HCT116 (cell line): ENCODE measurements at regions not wholly inside any gene's neighbourhood (a gene's known extent, or its start where the extent isn't known, plus 50 kb on each side); places are given as distances from the start of the nearest gene placed in this dataset.

Source experiments
- ATAC-seq: fragments of 200-7000 bp; cut with Tn5 transposase; 2 replicates; pipeline ENCODE4 v1.9.1; 2020; ENCODE audit warnings: mild to moderate bottlenecking, moderate library complexity
- BruUV-seq: library from RNA; stranded (reverse); fragments of 400-500 nt; replicated peaks from 2 replicates; lab custom pipeline; 2021; lab: Mats Ljungman, UMichigan
- CTCF ChIA-PET: fragments of 300-600 bp; sonication (Branson Sonifier 250); formaldehyde crosslinking; loops from one replicate; lab custom pipeline; 2021; ENCODE audit warnings: antibody characterized with exemption; lab: Charles Lee
- POLR2A ChIA-PET: fragments of 300-600, 350-600 bp; sonication (Branson Sonifier 250); formaldehyde crosslinking; loops from one replicate; lab custom pipeline; 2021; ENCODE audit warnings: antibody characterized with exemption; lab: Charles Lee
- RAD21 ChIA-PET, 2 experiments: fragments of 300-600 bp; sonication (Branson Sonifier 250); formaldehyde crosslinking; loops; one replicate each; lab custom pipeline; 2023; ENCODE audit warnings: low total read pairs in 2 of 2; ENCODE audit not compliant: uncharacterized antibody in 2 of 2, unreplicated experiment in 2 of 2, low non-redundant PET in 1 of 2; lab: Charles Lee
- DNase-seq: peaks from one replicate; pipeline ENCODE4 v3.0.0-alpha.2; 2010; ENCODE audit warnings: low read depth, low spot score
- H2AFZ ChIP-seq: fragments of 200-600 bp; shearing (Covaris generic), sonication (generic); 2 replicates; pipeline ENCODE4 v1.6.1; 2017; ENCODE audit warnings: low read depth, mixed run types, mixed read lengths, antibody characterized with exemption, low read length; ENCODE audit not compliant: poor library complexity, severe bottlenecking
- H3K27ac ChIP-seq: 2 replicates; pipeline ENCODE4 v1.5.1; 2012; ENCODE audit warnings: low read depth, low read length
- H3K27me3 ChIP-seq: fragments of 200-600 bp; sonication (generic); 2 replicates; pipeline ENCODE4 v1.6.1; 2016; ENCODE audit warnings: mixed run types, low read length, mixed read lengths; ENCODE audit not compliant: insufficient read depth
- H3K36me3 ChIP-seq, 2 experiments: fragments of 200-500 bp in 1 of 2; fragments of 200-600 bp in 1 of 2; sonication (Bioruptor generic) in 1 of 2; sonication (generic) in 1 of 2; 2 replicates each; pipeline versions ENCODE4 v1.5.1 to v1.6.1; 2014 to 2016; ENCODE audit warnings: low read length in 2 of 2, inconsistent platforms in 1 of 2, mixed read lengths in 1 of 2, mixed run types in 1 of 2; ENCODE audit not compliant: insufficient read depth in 2 of 2, control insufficient read depth in 1 of 2
- H3K4me1 ChIP-seq, 2 experiments: fragments of 200-600 bp in 1 of 2; sonication (generic) in 1 of 2; 2 replicates each; pipeline versions ENCODE4 v1.5.1 to v1.6.1; 2012 to 2017; ENCODE audit warnings: low read length in 2 of 2, inconsistent platforms in 1 of 2, mild to moderate bottlenecking in 1 of 2, mixed read lengths in 1 of 2, mixed run types in 1 of 2, moderate library complexity in 1 of 2; ENCODE audit not compliant: insufficient read depth in 2 of 2, control insufficient read depth in 1 of 2
- H3K4me2 ChIP-seq: fragments of 200-600 bp; sonication (generic); 2 replicates; pipeline ENCODE4 v1.6.1; 2017; ENCODE audit warnings: mixed run types, low read length, mixed read lengths
- H3K4me3 ChIP-seq, 2 experiments: fragments of 200-600 bp in 1 of 2; sonication (generic) in 1 of 2; replicated peaks in 1 of 2; 2 replicates each; pipeline ENCODE4 v1.5.1; 2011 to 2016; ENCODE audit warnings: low read length in 2 of 2, control low read depth in 1 of 2, low read depth in 1 of 2, mild to moderate bottlenecking in 1 of 2, mixed read lengths in 1 of 2, mixed run types in 1 of 2
- H3K79me2 ChIP-seq: fragments of 200-600 bp; sonication (generic); 2 replicates; pipeline ENCODE4 v1.6.1; 2017; ENCODE audit warnings: mild to moderate bottlenecking, mixed run types, low read length, moderate library complexity, mixed read lengths; ENCODE audit not compliant: insufficient read depth
- H3K9ac ChIP-seq: fragments of 200-600 bp; sonication (generic); 2 replicates; pipeline ENCODE4 v1.6.1; 2016; ENCODE audit warnings: low read length, mixed read lengths
- H3K9me2 ChIP-seq: fragments of 200-600 bp; sonication (generic), shearing (Covaris generic); 2 replicates; pipeline ENCODE4 v1.6.1; 2017; ENCODE audit warnings: mixed run types, mild to moderate bottlenecking, moderate library complexity; ENCODE audit not compliant: insufficient read depth
- H3K9me3 ChIP-seq, 2 experiments: fragments of 200-500 bp in 1 of 2; fragments of 200-600 bp in 1 of 2; sonication (Bioruptor generic) in 1 of 2; sonication (generic) in 1 of 2; 2 replicates each; pipeline ENCODE4 v1.6.1; 2014 to 2017; ENCODE audit warnings: low read length in 2 of 2, mixed read lengths in 2 of 2, inconsistent platforms in 1 of 2, low read depth in 1 of 2, mild to moderate bottlenecking in 1 of 2, mixed run types in 1 of 2, moderate library complexity in 1 of 2; ENCODE audit not compliant: control insufficient read depth in 1 of 2, insufficient read depth in 1 of 2
- H4K20me1 ChIP-seq: fragments of 200-600 bp; sonication (generic), shearing (Covaris generic); 2 replicates; pipeline ENCODE4 v1.6.1; 2017; ENCODE audit warnings: mixed run types, mild to moderate bottlenecking, moderate library complexity; ENCODE audit not compliant: insufficient read depth
- CBX3 ChIP-seq: IDR thresholded peaks from 2 replicates; pipeline ENCODE4 v1.6.1; 2012; ENCODE audit warnings: low read depth
- CTCF ChIP-seq, 3 experiments: fragments of 200-600 bp in 1 of 3; sonication (generic) in 1 of 3; IDR thresholded peaks in 2 of 3; conservative IDR thresholded peaks in 1 of 3; 2 replicates each; pipeline ENCODE4 v1.5.1; 2012 to 2017; ENCODE audit warnings: low read depth in 2 of 3, low read length in 2 of 3, antibody characterized with exemption in 1 of 3, borderline replicate concordance in 1 of 3, control low read depth in 1 of 3, mild to moderate bottlenecking in 1 of 3, mixed read lengths in 1 of 3, mixed run types in 1 of 3, moderate library complexity in 1 of 3; ENCODE audit not compliant: insufficient read depth in 1 of 3
- EGR1 ChIP-seq: IDR thresholded peaks from 2 replicates; pipeline ENCODE4 v1.6.1; 2012; ENCODE audit warnings: low read depth
- ELF1 ChIP-seq: IDR thresholded peaks from 2 replicates; pipeline ENCODE4 v1.6.1; 2012; ENCODE audit warnings: low read depth, borderline replicate concordance
- EZH2phosphoT487 ChIP-seq: fragments of 200-600 bp; IDR thresholded peaks from 2 replicates; pipeline ENCODE4 v1.6.1; 2018; ENCODE audit warnings: antibody characterized with exemption, borderline replicate concordance
- FOSL1 ChIP-seq: IDR thresholded peaks from 2 replicates; pipeline ENCODE4 v1.6.1; 2012; ENCODE audit warnings: low read depth
- JUND ChIP-seq: IDR thresholded peaks from 2 replicates; pipeline ENCODE4 v1.6.1; 2012
- POLR2AphosphoS5 ChIP-seq: IDR thresholded peaks from 2 replicates; pipeline ENCODE4 v1.6.1; 2011; ENCODE audit warnings: mild to moderate bottlenecking, low read depth, low read length, moderate library complexity
- RAD21 ChIP-seq: IDR thresholded peaks from 2 replicates; pipeline ENCODE4 v1.6.1; 2012; ENCODE audit warnings: low read depth, mild to moderate bottlenecking
- REST ChIP-seq: IDR thresholded peaks from 2 replicates; pipeline ENCODE4 v1.6.1; 2012; ENCODE audit warnings: low read depth
- SIN3A ChIP-seq: IDR thresholded peaks from 2 replicates; pipeline ENCODE4 v1.6.1; 2012; ENCODE audit warnings: low read depth
- SP1 ChIP-seq: IDR thresholded peaks from 2 replicates; pipeline ENCODE4 v1.6.1; 2012; ENCODE audit warnings: low read depth
- SRF ChIP-seq: IDR thresholded peaks from 2 replicates; pipeline ENCODE4 v1.6.1; 2012; ENCODE audit warnings: low read depth
- TCF7L2 ChIP-seq: IDR thresholded peaks from 2 replicates; pipeline ENCODE4 v1.7.0; 2011; ENCODE audit warnings: borderline replicate concordance, inconsistent platforms; ENCODE audit not compliant: insufficient read depth, insufficient read length; ENCODE audit errors: extremely low read depth
- YY1 ChIP-seq: IDR thresholded peaks from 2 replicates; pipeline ENCODE4 v1.6.1; 2011; ENCODE audit warnings: low read length, low read depth, moderate library complexity, mild to moderate bottlenecking; ENCODE audit not compliant: insufficient replicate concordance; ENCODE audit errors: extremely low read depth
- ZBTB33 ChIP-seq: IDR thresholded peaks from 2 replicates; pipeline ENCODE4 v1.6.1; 2011; ENCODE audit warnings: mild to moderate bottlenecking, low read length, moderate library complexity; ENCODE audit not compliant: insufficient replicate concordance; ENCODE audit errors: extremely low read depth
- ZFX ChIP-seq: fragments of 450-650 bp; IDR thresholded peaks from 2 replicates; pipeline ENCODE4 v1.6.1; 2017
- ZNF274 ChIP-seq: fragments of 200-500 bp; sonication (Bioruptor generic); IDR thresholded peaks from 2 replicates; pipeline ENCODE4 v1.6.1; 2014; ENCODE audit warnings: mild to moderate bottlenecking, low read depth, low read length, inconsistent platforms
- intact Hi-C: fragments of 100-400 bp; cut with micrococcal nuclease; formaldehyde crosslinking; loops from 2 replicates; pipeline ENCODE4 v1.10.0; 2022

GRCh38 chr19:27729332-27729731, 1483.6 kb downstream of the UQCRFS1 start:
- no peaks in the 10 kb centered on the region for H3K36me3 ChIP-seq
- no peak overlapping the region for H3K4me2 ChIP-seq
- CTCF ChIA-PET, result no interaction called here
- TF ChIP-seq FOSL1 (no peak), CTCF (IDR thresholded peaks at IDR 0.05 in 2 of 3, conservative IDR thresholded peaks at IDR 0.05 in 1 of 3; ENCODE audit: borderline replicate concordance in 1 of 3, insufficient read depth in 1 of 3, low read depth in 2 of 3, low read length in 2 of 3) (no peak), POLR2AphosphoS5 (no peak), RAD21 (no peak), EZH2phosphoT487 (no peak), ELF1 (no peak), SRF (no peak), CBX3 (no peak), EGR1 (no peak), YY1 (no peak), ZNF274 (no peak), SP1 (no peak), ZFX (no peak), ZBTB33 (no peak), REST (no peak), SIN3A (no peak), JUND (no peak), TCF7L2 (no peak)
- H3K27me3 ChIP-seq, result no peaks in the 10 kb centered on the region
- H3K79me2 ChIP-seq, result no peaks in the 10 kb centered on the region
- intact Hi-C loops, result no loop called here
- H4K20me1 ChIP-seq, result no peaks in the 10 kb centered on the region
- H3K27ac ChIP-seq, result no peak overlapping the region
- H3K9me3 ChIP-seq, result peaks cover 18 to 19% of the 10 kb centered on the region in 2 experiments; a peak in 2 of 4 replicates
- H2AFZ ChIP-seq, result no peak overlapping the region
- no peak for ATAC-seq
- no peak for DNase-seq
- H3K9me2 ChIP-seq, result no peaks in the 10 kb centered on the region
- RAD21 ChIA-PET, result no interaction called here
- no peak overlapping the region for H3K9ac ChIP-seq
- no peaks in the 10 kb centered on the region for H3K4me1 ChIP-seq
- POLR2A ChIA-PET, result no interaction called here
- no TSS peak for BruUV-seq
- H3K4me3 ChIP-seq, result no peak overlapping the region
